Mesothelial cell of epicardium (in vitro differentiated cells): ENCODE measurements at regions not wholly inside any gene's neighbourhood (a gene's known extent, or its start where the extent isn't known, plus 50 kb on each side); places are given as distances from the start of the nearest gene placed in this dataset.

Experiments used
- DNase-seq, 2 experiments: peaks; one replicate each; pipeline ENCODE4 v3.0.0; 2021; ENCODE audit warnings: low spot score in 2 of 2; ENCODE audit not compliant: unreplicated experiment in 2 of 2
- H3K27ac Mint-ChIP-seq: 2 replicates; pipeline ENCODE4 v1.8.0; 2021; ENCODE audit warnings: mixed read lengths
- H3K27me3 Mint-ChIP-seq: 2 replicates; pipeline ENCODE4 v1.8.0; 2021; ENCODE audit warnings: low read depth, mixed read lengths
- H3K36me3 Mint-ChIP-seq: 2 replicates; pipeline ENCODE4 v1.8.0; 2021; ENCODE audit warnings: mixed read lengths
- H3K4me1 Mint-ChIP-seq: 2 replicates; pipeline ENCODE4 v1.8.0; 2021; ENCODE audit warnings: mixed read lengths
- H3K4me3 Mint-ChIP-seq: 2 replicates; pipeline ENCODE4 v1.8.0; 2021; ENCODE audit warnings: mild to moderate bottlenecking, moderate library complexity, mixed read lengths
- H3K9me3 Mint-ChIP-seq: 2 replicates; pipeline ENCODE4 v1.8.0; 2021; ENCODE audit warnings: mixed read lengths
- CTCF ChIP-seq: fragments of 200-600 bp; sonication (generic); IDR thresholded peaks from one replicate; pipeline ENCODE4 v1.5.0; 2021; ENCODE audit warnings: antibody characterized with exemption; ENCODE audit not compliant: unreplicated experiment

- Mint-ChIP-seq H3K27me3 (peaks cover 53% of the 10 kb centered on the region), H3K36me3 (no peaks in the 10 kb centered on the region), H3K9me3 (no peaks in the 10 kb centered on the region), H3K27ac (no peak overlapping the region), H3K4me3 (no peak overlapping the region), H3K4me1 (peaks cover 5% of the 10 kb centered on the region)
- no peak for TF ChIP-seq CTCF
- DNase-seq, result no peak
Measured at GRCh38 chr9:124101215-124101968, 89.8 kb downstream of the LHX2 start.

GRCh38 chr9:124101969-124102345, 90.4 kb downstream of the LHX2 start:
- no peak for DNase-seq
- H3K36me3 Mint-ChIP-seq, result no peaks in the 10 kb centered on the region
- H3K4me1 Mint-ChIP-seq, result peaks cover 5% of the 10 kb centered on the region
- H3K9me3 Mint-ChIP-seq, result no peaks in the 10 kb centered on the region
- peaks cover 57% of the 10 kb centered on the region for H3K27me3 Mint-ChIP-seq
- H3K4me3 Mint-ChIP-seq, result no peak overlapping the region
- no peak for TF ChIP-seq CTCF
- no peak overlapping the region for H3K27ac Mint-ChIP-seq

- H3K4me3 Mint-ChIP-seq, result no peak overlapping the region
- TF ChIP-seq CTCF, result no peak
- no peak overlapping the region for H3K27ac Mint-ChIP-seq
- no peak for DNase-seq
- peaks cover 5% of the 10 kb centered on the region for H3K4me1 Mint-ChIP-seq
- no peaks in the 10 kb centered on the region for H3K9me3 Mint-ChIP-seq
- H3K27me3 Mint-ChIP-seq, result peaks cover 55% of the 10 kb centered on the region
- H3K36me3 Mint-ChIP-seq, result no peaks in the 10 kb centered on the region
Measured at GRCh38 chr9:124102363-124102762, 90.8 kb downstream of the LHX2 start.

GRCh38 chr9:124105266-124105665, 93.7 kb downstream of the LHX2 start:
- DNase-seq, result no peak
- Mint-ChIP-seq H3K4me3 (no peak overlapping the region), H3K9me3 (no peaks in the 10 kb centered on the region), H3K27me3 (peaks cover 53% of the 10 kb centered on the region), H3K36me3 (no peaks in the 10 kb centered on the region), H3K27ac (no peak overlapping the region), H3K4me1 (peaks cover 5% of the 10 kb centered on the region)
- TF ChIP-seq CTCF, result no peak

- Mint-ChIP-seq H3K27me3 (peaks cover 40% of the 10 kb centered on the region), H3K27ac (no peak overlapping the region)
Measured at GRCh38 chr9:124108216-124108615, 96.6 kb downstream of the LHX2 start.

More at GRCh38 chr9:124108216-124108615, 96.6 kb downstream of the LHX2 start:
- H3K9me3 Mint-ChIP-seq, result no peaks in the 10 kb centered on the region
- H3K36me3 Mint-ChIP-seq, result no peaks in the 10 kb centered on the region
- no peak for TF ChIP-seq CTCF
- no peaks in the 10 kb centered on the region for H3K4me1 Mint-ChIP-seq
- no peak overlapping the region for H3K4me3 Mint-ChIP-seq
- no peak for DNase-seq
